Fibroblast of the conjunctiva (primary cell): ENCODE measurements at regions not wholly inside any gene's neighbourhood (a gene's known extent, or its start where the extent isn't known, plus 50 kb on each side); places are given as distances from the start of the nearest gene placed in this dataset.
"Not testable (repeated sequence)": the region's sequence is repeated elsewhere in the genome, so short reads cannot be mapped to it uniquely, and the experiment has no call there.

Experiments used
- DNase-seq: peaks from one replicate; pipeline ENCODE4 v3.0.0-alpha.2; 2010; ENCODE audit warnings: low read depth

DNA sequence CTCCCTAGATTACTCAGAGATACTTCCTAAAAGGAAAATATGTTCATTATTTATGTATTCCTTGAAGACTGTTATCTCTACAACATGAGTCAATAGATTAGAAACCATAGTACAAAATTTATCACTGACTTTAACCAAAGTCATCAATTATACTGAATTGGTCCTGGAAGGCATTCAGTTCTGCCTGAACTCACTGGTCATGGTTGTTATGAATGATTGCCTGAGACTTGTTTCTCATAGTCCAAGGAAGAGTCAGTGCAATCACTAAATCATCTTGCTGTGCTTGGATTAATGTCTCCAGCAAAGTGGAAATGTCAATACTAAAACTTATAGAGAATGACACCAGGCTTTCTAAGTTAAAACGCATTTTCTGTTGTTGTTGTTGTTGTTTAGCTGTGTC is 878.6 kb upstream of the MANEA start:
- no peak for DNase-seq

DNA sequence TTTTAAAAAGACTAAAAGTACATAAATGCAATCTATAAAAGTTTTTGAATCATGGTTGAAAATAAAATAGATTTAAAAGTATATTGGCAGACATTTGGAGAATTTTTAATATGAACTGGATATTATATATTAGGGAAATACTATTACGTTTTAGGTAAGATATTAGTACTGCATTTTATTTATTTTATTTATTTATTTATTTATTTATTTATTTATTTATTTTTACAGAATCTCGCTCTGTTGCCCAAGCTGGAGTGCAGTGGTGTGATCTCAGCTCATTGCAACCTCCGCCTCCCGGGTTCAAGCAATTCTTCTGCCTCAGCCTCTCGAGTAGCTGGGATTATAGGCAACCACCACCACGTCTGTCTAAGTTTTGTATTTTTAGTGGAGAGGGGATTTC is 890.1 kb upstream of the MANEA start:
- not testable (repeated sequence) for DNase-seq

DNA sequence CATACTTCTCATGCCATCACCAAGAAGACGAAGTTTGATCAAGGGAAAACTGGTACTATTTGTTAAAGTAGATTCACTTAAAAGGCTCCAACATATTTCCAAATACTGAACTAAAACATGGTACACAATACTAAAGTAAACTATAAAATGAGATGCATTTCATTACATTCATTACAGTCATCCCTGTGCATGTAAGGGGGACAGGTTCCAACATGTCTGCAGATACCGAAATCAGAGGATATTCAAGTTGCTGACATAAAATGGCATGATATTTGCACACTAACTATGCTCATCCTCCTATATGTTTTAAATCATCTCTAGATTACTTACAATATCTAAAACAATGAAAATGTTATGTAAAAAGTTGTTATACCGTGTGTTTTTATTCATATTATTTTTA is 893.9 kb upstream of the MANEA start:
- DNase-seq = no peak

DNA sequence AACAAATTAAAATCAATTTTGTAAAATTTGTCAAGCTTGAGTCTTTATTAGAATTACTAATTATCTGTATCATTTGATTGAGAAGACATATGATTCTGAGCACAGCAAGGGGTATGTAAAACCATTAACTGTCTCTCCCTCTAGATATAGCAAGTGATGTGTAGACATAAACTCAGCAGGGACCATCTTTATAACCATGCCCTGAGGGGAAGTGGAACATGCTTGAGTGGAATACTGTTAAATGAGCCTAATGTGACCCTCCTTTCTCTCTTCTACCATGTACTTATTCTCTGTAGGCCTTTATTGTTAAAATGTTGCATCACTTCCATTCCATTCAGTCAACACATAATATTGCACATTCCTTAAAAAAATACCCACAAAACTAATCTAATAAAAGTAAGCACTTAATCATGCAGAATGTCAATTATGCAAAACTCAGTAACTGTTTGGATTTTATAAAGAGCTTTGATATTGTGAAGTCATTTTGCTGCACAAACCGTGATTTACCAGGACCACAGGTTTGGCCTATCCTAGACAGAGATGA is 896.6 kb upstream of the MANEA start:
- DNase-seq = no peak

DNA sequence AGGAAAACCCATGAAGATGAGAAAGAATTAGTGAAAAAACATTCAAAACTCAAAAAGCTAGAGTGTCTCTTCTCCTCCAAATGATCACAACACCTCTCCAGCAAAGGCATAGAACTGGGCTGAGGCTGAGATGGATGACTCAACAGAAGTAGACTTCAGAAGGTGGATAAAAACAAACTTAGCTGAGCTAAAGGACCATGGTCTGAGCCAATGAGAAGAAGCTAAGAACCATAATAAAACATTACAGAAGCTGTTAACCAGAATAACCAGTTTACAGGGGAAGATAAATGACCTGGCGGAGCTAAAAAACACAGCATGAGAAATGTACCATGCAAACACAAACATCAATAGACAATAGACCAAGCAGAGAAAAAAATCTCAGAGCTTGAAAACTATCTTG is 904.1 kb upstream of the MANEA start:
- DNase-seq = no peak

DNA sequence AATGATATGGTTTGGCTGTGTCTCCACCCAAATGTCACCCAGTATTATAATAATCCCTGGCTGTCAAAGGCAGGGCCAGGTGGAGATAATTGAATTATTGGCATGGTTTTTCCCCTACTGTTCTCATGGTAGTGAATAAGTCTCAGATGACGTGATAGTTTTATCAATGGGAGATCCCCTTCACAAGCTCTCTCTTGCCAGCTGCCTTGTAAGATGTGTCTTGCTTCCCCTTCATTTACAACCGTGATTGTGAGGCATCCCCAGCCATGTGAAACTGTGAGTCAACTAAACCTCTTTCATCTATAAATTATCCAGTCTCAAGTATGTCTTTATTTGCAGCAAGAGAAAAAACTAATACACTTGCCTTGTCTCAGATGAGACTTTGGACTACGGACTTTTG is 907.3 kb upstream of the MANEA start:
- no peak for DNase-seq

DNA sequence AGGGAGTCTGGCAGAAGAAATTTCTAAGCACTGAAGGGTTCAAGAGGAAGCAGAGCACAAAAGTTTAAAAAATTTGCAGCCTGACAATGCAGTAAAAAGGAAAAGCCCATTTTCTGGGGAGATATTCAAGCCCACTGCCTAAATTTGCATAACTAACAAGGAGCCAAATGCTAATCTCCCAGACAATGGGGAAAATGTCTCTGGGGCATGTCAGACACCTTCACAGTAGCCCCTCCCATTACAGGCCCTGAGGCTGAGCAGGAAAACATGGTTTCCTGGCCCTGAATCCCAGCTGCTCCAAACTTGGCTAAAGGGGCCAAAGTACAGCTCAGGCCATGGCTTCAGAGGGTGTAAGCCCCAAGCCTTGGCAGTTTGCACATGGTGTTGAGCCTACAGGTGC is 908.5 kb upstream of the MANEA start:
- no peak for DNase-seq

DNA sequence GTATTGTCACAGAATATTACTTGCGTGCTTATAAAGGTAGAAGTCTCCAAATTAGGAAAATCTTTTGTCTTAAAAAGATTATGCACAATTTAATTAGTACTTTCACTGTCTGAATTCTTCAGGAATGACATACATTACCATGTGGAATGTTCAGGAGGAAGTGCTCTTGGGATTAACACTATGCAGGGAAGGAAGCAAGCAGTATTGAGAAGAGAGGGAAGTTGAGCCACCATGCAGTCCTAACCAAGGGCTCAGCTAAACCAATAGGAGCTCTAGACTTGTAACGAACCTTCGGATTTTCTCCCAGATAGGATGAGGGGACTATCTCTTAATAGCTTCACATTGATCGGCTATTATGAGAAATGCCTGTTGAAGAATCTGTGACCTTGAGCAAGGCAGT is 918.4 kb upstream of the MANEA start:
- no peak for DNase-seq

DNA sequence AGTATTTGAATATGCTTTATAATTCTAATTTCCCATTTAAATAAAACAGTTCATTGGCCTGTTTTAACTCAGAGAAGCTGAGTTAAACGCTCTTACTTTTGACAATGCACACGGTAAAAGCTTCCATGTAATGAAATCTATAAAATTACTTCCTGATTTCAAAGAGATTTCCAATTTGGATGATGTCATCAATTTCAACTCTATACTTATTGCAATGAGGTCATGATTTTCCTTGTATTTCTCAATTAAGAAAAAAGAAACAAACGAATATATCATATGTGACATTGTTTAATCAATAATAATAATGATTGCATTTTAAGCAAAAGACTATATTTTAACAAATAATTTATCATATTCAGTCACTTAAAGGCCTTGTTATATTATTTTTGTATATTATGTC is 926.1 kb upstream of the MANEA start:
- DNase-seq = no peak

DNA sequence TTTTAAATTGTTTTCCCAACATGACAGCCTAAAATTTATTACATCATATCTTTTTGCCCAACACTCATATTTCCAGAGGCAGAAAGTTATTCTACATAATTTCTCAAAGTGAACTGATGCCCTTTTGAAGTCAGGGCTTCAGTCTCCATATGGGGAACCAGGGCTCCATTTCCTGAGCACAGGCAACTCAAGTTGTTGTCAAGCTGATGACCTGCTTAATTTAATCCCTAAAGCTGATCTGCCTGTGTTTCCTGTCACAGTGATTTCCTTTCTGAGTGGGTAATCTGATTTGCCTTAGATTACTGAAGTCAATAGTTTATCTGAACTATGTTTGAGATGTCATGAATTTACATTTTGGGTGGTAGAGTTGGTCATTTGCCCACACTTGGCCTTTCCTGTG is 932.1 kb upstream of the MANEA start:
- DNase-seq = no peak

DNA sequence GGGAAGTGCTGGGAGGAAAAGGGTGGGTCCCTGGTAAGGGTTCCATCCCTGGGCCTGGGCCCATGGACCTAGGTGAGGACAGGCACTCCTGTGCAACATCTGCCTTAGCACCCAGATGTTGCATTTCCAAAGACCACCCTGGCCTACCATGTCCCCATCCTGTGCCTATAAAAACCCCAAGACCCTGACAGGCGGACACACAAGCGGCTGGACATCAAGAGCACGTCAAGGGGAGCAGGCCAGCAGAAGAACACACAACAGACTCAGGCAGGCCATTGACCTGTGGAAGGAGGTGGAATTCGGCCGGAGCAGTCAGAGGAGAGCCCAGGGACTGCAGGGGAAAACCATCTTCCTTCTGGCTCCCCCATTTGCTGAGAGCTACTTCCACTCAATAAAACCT is 937.8 kb upstream of the MANEA start:
- no peak for DNase-seq

DNA sequence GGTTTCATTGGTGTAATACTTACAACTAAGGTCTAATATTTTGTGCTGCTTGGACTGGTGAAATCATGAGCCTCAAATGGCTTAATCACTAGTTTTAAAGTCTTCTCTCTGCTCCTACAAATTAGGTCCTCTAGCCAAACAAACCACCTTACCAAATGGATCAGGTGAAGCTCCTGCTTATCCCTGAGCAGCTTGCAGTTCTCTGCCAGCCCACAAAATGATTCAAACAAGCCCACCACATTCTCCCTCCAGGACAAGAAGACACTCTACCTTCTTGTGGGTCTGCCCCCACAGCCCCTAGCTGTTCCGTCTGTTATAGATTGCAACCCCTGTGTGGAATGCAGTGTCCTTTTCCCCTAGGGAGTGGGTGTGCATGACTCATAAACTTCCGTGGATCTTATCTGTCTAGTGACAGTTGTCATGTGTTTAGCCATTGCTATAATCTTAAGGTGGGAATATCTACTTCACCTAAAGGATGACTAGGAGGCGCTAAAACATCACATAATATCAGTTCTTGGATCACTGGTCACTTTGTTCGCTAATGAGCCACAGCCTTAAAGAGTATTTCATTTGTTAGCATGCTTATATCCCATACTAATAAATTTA is 940.5 kb upstream of the MANEA start:
- DNase-seq = no peak

DNA sequence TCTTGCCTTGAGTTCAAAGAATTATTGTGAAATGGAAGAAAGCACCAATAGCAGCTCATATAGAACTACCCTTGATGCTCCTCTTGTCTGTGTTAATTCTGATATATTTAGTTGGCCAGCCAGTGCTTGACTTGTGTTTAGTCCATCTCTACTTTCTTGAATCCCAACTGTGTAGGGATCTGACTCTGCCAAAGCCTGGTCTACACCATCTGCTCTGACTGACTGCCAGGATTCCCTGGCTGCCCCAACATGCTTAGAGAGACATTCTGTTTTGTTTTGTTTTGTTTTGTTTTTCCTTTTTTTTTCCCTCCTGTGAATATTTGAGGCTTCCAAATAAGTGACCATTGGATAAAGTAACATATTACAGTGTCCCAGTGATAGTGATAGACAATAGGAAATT is 953.7 kb upstream of the MANEA start:
- no peak for DNase-seq

DNA sequence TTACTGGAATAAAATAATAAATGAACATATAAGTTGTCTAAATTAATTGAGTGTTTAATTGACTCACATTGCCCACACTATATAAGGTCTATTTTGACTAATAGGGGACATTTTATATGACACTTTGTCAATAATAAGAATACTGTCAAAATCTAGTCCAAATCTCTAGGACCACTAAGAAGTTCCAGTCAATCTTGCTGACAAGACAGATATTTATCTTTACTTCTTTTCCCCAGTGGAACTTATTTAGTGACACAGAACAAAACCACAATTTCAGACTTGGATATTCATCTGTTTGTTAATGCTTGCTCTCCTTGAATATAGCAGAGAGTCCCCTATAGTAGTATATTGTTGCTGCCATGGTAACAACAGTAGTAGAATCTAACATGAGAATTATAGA is 954.6 kb upstream of the MANEA start:
- no peak for DNase-seq

DNA sequence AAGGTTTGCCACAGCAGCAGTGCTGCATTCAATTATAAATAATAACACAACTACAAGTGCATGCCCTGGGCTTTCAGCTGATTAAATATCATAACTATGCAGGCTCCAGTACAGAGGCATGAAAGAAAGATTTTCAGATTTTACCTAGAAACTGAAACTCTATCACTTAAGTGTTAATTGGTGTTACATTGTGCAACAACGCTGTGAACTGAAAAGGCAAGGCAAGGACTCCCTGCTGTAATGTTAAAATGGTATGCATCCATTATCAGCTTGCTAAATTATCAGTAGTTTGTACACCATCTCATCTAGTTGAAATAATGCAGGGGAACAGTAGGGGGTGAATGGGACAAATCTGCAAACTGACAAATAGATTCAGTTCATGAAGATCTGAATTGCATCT is 976.7 kb upstream of the MANEA start:
- DNase-seq = no peak

DNA sequence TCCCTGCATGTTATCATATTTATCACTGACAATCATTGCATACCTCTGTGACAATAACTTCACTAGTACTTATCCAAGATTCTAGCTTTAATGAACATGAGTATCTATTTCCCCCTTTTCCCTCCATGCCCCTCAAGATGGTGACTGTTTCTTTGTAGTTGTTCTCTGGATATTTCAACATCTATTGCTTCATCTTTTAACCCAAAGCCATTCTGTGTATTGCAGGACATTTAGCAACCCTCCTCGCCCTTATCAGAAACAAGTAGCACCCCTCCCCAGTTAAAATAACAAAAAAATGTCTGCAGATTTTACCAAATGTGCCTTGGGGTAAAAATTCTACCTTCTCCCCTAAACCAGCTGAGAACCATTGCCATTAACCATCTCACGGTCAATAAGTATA is 979.8 kb upstream of the MANEA start:
- DNase-seq = no peak

DNA sequence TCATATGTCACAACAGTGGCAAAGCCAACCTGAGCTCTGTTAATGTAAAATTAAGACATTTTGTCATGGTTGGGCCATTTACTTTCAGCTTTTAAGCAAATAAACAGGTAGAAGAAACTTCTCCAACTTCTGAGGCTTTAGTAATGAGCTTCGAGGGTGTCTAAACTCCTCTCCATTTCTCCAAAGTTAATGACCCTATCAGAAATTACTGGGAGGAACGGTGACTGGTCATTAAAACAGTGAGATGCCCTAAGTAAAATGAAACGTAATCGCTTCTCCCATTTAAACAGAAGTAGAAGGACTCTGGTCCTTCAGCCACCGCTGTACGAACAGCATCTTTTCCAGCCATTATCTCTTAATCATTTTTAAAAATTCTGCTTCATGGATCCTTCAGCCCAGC is 986.9 kb upstream of the MANEA start:
- no peak for DNase-seq

DNA sequence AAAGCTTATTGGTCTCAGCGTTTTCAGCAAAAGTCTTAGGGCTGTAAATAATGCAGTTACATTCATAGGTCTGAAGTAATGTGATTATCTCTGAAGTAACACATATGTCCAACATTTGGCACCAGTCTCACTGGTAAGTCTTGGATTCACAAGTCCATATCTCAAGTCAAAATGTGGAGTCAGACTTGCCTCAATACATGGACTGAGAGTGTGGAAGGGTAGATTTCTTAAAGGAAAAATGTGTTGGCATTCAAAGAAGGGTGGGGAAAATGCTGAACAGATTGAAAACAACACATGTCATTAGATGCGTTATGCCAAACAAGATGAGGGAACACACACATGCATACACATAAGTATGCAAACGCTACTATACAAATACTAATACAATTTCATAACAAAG is 989.0 kb upstream of the MANEA start:
- DNase-seq = no peak

DNA sequence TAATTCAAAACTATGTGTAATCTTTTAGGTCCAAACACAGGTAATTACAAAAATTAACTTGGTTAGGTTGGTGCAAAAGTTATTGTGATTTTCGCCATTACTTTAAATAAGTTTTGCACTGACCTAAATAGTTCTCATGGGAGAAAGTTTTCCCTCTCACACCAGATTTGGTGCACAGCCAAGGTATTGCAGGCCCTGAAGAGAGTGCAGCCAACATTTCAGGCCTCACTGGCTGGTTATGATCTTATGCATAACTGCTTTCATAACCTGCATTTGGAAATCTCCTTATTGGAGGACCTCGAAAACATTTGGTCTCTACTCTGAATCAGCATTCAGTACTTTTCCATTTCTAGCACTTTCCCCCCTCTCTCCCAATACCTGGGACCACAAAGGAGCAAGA is 993.1 kb upstream of the MANEA start:
- DNase-seq = no peak

DNA sequence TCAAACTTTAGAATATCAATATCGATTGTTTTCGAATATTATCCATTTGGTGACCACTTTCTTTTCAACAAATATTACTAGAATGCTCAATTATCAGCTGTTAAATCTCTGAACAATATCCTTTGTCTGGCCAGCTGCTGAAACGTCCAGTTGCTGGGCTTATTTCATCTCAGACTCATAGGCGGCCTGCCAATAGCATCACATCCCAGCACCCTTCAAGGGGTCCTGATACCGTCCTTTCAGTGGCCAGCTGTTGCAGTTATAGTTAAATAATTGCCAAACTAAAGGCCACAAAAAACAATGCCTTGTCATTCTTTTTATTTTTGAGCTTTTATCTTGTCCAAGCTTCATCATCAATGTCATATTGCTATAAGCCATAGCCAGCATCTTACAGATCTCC is 1006.8 kb upstream of the MANEA start:
- DNase-seq = no peak

DNA sequence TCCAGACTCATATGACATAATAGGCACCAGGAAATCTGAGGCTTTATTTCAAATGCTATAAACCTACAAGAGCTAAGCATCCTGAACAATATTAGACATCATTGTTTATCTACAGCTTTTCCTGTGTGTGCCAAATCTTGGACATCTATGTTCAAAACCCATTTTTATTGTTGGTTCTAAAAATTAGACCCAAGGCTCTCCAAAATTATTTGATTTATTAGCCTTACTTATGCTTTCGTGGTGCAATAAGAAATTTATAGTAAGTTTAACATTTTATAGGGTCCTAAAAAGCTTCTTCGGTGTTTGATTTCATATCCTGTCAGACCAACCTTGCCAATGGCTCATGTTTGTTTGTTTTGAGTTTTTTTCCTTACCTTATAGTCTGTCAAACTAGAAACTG is 1014.5 kb upstream of the MANEA start:
- DNase-seq = no peak

DNA sequence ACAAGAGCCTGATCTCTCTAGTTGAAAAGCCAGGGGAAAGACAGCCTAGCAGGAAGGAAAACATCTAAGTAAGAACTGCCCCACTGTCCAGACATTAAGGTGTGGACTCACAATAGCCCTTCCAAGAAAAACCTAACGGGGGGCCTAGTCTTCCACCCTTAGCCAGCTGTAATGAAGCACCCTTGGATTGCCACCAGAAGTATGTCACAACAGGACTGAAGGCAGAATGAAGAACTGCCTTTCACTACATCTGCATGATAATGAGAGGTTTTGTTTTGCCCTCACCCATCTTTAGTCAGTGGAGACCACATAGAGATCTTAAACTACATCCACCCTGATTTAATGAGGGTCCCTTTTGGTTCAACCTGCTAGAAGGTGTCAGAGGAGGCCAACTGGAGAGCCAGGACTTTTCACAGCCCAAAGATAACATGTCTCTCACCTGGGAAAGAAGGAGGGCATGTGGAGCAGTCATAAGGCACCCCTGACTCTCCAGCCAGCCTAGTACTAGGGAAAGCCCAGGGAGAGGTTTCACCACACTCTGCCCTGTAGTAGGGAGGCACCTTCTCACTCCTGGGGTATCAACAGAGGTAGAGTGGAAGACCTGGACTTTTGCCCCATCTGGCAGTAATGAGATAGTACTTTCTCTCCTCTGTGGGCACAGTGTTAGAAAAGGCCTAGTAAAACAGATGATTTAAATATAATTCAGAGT is 1017.4 kb upstream of the MANEA start:
- no peak for DNase-seq

DNA sequence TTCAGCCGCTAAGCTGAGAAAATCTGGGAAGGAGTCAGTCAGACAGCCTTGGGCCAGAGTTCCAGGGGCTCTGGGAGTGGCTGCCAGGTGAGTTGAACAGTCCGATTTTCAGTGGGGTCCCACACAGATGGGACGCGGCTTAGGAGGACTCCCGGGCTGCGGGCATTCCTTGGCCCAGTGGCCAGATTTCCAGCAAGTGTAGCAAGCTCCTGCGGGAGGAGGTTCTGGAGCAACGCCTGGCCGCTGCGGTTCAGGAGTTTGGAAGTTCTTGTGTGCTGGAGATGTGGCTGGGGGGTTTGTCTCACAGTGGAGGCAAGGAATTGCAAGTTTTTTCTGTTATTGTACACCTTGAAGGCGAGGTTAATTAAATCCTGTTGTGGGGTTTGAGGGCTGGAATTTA is 1020.1 kb upstream of the MANEA start:
- DNase-seq = not testable (repeated sequence)

DNA sequence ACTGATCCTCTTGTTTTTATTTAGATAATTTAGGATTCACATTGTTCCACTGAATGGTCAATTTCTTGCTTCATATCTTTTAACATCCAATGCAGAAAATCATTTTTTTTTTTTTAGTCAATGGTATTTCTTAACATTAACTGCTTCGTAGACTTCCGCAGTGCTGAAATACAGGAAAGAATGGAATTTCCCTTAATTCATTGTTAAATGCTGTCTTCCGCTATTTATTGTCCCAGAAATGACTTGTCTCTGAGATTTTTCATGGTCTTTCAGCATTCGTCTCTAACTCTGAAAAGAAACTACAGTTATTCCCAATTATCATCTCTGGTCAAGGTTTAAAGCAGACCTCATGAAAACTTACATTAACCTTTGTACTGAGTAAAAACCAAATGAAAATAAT is 1029.1 kb upstream of the MANEA start:
- DNase-seq = no peak
